GM23248 (cell line): ENCODE measurements at regions not wholly inside any gene's neighbourhood (a gene's known extent, or its start where the extent isn't known, plus 50 kb on each side); places are given as distances from the start of the nearest gene placed in this dataset.

ENCODE experiments used
- EZH2 ChIP-seq: fragments of 200-600 bp; sonication (generic); IDR thresholded peaks from 2 replicates; pipeline ENCODE4 v1.6.1; 2018; ENCODE audit warnings: antibody characterized with exemption, mild to moderate bottlenecking; ENCODE audit not compliant: insufficient read depth, poor library complexity, severe bottlenecking
- EZH2phosphoT487 ChIP-seq: fragments of 200-600 bp; sonication (generic); IDR thresholded peaks from 2 replicates; pipeline ENCODE4 v1.6.1; 2018; ENCODE audit warnings: antibody characterized with exemption, moderate library complexity, mild to moderate bottlenecking, low read depth; ENCODE audit not compliant: insufficient read depth

DNA sequence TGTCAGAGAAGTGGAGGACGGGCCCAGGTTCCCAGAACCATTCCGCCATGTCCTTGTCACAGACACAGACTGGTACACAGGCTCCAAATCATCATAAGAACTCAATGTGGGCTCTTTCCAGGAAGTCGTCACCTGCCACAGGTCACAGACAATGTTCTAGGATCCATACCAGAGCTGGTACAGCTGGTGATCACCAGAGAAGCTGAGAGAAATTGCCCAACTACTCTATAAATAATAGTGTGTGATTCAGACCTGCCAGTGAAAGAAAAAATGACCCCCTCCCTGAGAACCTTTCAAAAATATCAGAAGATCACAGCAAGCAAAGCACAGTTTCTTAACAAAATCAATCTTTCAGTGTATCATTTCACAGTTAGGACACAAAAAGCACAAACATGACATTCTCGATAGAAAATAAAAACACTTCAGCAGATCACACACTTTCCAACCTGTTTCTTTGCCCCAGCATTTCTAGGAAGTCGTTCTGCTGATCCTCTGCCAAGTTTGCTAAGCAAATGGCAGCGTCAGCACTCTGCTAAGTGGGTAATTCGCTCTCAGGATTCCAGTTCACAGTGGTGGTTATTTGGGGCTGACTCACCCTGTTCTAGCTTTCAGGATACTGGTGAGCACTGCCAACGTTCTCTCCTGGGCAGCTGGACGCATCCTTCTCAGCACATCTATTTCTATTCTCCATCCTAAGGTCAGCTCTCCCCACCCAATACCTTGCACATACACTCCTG lies 223.3 kb upstream of the SFSWAP start:
- no peak for TF ChIP-seq EZH2phosphoT487
- TF ChIP-seq EZH2 = no peak
